HUES64 (cell line): ENCODE measurements at regions not wholly inside any gene's neighbourhood (a gene's known extent, or its start where the extent isn't known, plus 50 kb on each side); places are given as distances from the start of the nearest gene placed in this dataset.

Experiments used
- H3K27ac ChIP-seq: 2 replicates; pipeline ENCODE4 v1.7.0; 2013; ENCODE audit warnings: low read depth, low read length, inconsistent platforms
- H3K27me3 ChIP-seq: 2 replicates; pipeline ENCODE4 v1.6.1; 2013; ENCODE audit warnings: mild to moderate bottlenecking, low read length; ENCODE audit not compliant: insufficient read depth
- H3K36me3 ChIP-seq: 2 replicates; pipeline ENCODE4 v1.6.1; 2013; ENCODE audit warnings: mild to moderate bottlenecking, low read length; ENCODE audit not compliant: insufficient read depth
- H3K4me1 ChIP-seq: 2 replicates; pipeline ENCODE4 v1.6.1; 2013; ENCODE audit warnings: mild to moderate bottlenecking, low read length, moderate library complexity; ENCODE audit not compliant: insufficient read depth
- H3K4me3 ChIP-seq: 2 replicates; pipeline ENCODE4 v1.5.1; 2013; ENCODE audit warnings: mild to moderate bottlenecking, low read length, moderate library complexity
- H3K9ac ChIP-seq: 2 replicates; pipeline ENCODE4 v1.6.1; 2013; ENCODE audit warnings: mild to moderate bottlenecking, low read depth, low read length
- H3K9me3 ChIP-seq: 2 replicates; pipeline ENCODE4 v1.6.1; 2013; ENCODE audit warnings: low read depth, low read length; ENCODE audit not compliant: insufficient read depth
- WGBS: fragments of 150-250, 120-280 bp; methylation state at CpG from one replicate; pipeline ENCODE4 v1.1.7; 2013; ENCODE audit warnings: missing lambda C conversion rate; 5-methylcytosine and 5-hydroxymethylcytosine counted together

DNA sequence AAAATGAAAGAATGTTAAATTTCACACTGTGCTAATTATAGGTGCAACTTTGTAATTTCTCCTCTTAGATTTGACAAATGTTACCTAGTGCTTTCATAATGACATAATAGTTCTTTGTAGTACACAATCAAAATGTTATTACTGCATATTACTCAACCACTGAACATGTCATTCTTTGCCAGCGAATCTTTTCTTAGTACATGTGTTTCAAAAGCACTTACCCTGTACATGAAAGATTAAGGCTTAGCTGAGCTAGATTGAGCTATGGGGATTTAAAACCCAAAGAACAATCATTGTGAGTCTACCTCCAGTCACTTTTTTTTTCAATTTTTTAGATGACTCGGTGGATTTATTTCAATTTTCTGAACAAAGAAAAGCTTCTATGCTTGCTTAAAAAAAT lies 123.5 kb upstream of the FERD3L start:
- 90% methylated on average over 2 of the region's 2 CpGs for WGBS
- H3K9me3 ChIP-seq, result no peaks in the 10 kb centered on the region
- H3K9ac ChIP-seq, result no peak overlapping the region
- no peak overlapping the region for H3K27ac ChIP-seq
- peaks cover 4% of the 10 kb centered on the region; the same call in 1 of the 2 replicates for H3K4me1 ChIP-seq
- no peaks in the 10 kb centered on the region for H3K36me3 ChIP-seq
- H3K4me3 ChIP-seq, result no peak overlapping the region
- no peaks in the 10 kb centered on the region for H3K27me3 ChIP-seq

GRCh38 chr7:19262826-19263225 lies 117.6 kb upstream of the FERD3L start:
- Histone ChIP-seq H3K27ac (no peak overlapping the region), H3K9me3 (no peaks in the 10 kb centered on the region), H3K4me3 (no peak overlapping the region), H3K4me1 (no peaks in the 10 kb centered on the region), H3K9ac (no peak overlapping the region), H3K36me3 (no peaks in the 10 kb centered on the region), H3K27me3 (no peaks in the 10 kb centered on the region)
- 96% methylated on average over 2 of the region's 2 CpGs for WGBS

DNA sequence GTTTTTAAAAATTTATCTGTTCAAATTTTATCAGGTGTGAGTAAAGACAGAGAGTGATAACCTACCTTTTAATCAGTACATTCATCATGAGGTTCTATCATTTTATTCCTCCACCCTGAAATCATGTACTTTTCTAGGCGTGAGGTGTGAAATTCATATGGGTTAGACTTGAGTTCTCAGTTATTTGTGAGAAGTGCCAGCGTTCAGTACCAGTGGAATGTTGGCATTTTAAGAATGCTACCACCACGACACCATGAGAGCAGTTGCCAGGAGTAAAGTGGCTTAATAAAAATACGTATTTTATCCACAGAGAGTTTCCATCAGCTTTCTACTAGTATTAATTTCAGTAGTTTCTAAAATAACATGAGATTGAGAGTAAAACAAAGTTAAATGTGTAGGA lies 104.1 kb upstream of the FERD3L start:
- H3K27ac ChIP-seq, result no peak overlapping the region
- H3K4me1 ChIP-seq, result no peaks in the 10 kb centered on the region
- no peaks in the 10 kb centered on the region for H3K36me3 ChIP-seq
- no peaks in the 10 kb centered on the region for H3K27me3 ChIP-seq
- no peak overlapping the region for H3K4me3 ChIP-seq
- no peaks in the 10 kb centered on the region for H3K9me3 ChIP-seq
- WGBS, result 93% methylated on average over 4 of the region's 4 CpGs
- H3K9ac ChIP-seq, result no peak overlapping the region

DNA sequence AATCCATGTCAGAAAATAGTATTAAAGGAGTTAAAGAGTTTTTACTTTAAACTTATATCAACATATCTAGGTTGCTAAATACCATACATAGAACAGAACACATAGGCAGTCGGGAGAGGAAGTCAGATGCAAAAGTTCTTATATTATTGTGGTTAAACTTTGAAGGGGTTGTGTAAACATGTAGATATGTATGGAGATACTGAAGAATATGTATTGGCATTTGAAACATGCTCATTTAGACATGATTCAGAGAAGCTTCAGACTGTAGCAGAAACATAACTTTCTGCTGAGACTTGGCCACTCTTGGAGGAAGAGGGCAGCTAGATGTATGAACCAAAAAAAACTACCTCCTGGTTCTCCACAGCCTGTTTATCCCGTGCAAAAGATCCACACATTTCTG lies 103.5 kb upstream of the FERD3L start:
- Histone ChIP-seq H3K4me3 (no peak overlapping the region), H3K9ac (no peak overlapping the region), H3K27ac (no peak overlapping the region), H3K9me3 (no peaks in the 10 kb centered on the region), H3K27me3 (no peaks in the 10 kb centered on the region), H3K36me3 (no peaks in the 10 kb centered on the region), H3K4me1 (no peaks in the 10 kb centered on the region)
- 84% methylated on average over 2 of the region's 2 CpGs for WGBS

DNA sequence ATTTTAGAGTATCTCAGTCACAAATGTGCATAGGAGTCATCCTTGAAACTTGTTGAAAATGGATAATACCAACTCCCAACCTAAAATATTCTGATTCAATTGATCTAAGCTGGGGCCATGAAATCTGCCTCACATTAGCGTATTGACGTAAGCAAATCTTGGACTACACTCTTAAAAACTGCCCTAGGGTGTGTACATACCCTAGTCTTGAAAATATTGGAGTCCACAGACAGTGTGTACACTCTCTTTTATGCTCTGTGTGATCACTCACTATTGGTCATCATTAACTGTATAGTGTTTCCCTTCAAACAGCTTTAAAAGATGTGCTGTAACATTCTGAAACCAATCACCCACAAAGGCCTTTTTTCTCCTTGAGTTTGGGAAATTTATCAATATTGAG lies 102.9 kb upstream of the FERD3L start:
- H3K36me3 ChIP-seq, result no peaks in the 10 kb centered on the region
- WGBS, result 98% methylated on average over 2 of the region's 2 CpGs

GRCh38 chr7:19247017-19247416 lies 101.8 kb upstream of the FERD3L start:
- Histone ChIP-seq H3K36me3 (no peaks in the 10 kb centered on the region), H3K9ac (no peak overlapping the region), H3K4me3 (no peak overlapping the region), H3K27ac (no peak overlapping the region), H3K4me1 (no peaks in the 10 kb centered on the region), H3K27me3 (no peaks in the 10 kb centered on the region), H3K9me3 (no peaks in the 10 kb centered on the region)
- WGBS, result 94% methylated on average over 1 of the region's 1 CpG

More for the DNA sequence above, 102.9 kb upstream of the FERD3L start:
- Histone ChIP-seq H3K27ac (no peak overlapping the region), H3K9me3 (no peaks in the 10 kb centered on the region), H3K4me3 (no peak overlapping the region), H3K27me3 (no peaks in the 10 kb centered on the region), H3K4me1 (no peaks in the 10 kb centered on the region), H3K9ac (no peak overlapping the region)

- Histone ChIP-seq H3K9ac (no peak overlapping the region), H3K27me3 (no peaks in the 10 kb centered on the region)
- 87% methylated on average over 2 of the region's 2 CpGs for WGBS
These were observed 97.0 kb upstream of the FERD3L start for GRCh38 chr7:19242246-19242645.

DNA sequence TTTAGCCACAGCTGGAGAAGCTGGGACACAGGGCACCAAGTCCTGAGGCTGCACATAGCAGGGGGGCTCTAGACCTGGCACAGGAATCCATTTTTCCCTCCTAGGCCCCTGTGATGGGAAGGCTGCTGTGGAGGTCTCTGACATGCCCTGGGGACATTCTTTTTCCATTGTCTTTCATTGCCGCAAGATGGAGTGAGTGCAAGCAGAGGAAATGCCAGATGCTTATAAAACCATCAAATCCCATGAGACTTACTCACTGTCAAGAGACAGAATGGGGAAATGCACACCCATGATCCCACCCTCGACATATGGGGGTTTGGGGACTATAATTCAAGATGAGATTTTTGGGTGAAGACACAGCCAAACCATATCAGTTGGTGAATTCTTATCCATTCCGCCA lies 94.7 kb upstream of the FERD3L start:
- no peak overlapping the region for H3K27ac ChIP-seq
- H3K27me3 ChIP-seq, result no peaks in the 10 kb centered on the region
- no peaks in the 10 kb centered on the region for H3K36me3 ChIP-seq
- H3K9me3 ChIP-seq, result no peaks in the 10 kb centered on the region
- 100% methylated on average over 3 of the region's 3 CpGs for WGBS
- no peak overlapping the region for H3K9ac ChIP-seq
- H3K4me1 ChIP-seq, result no peaks in the 10 kb centered on the region
- H3K4me3 ChIP-seq, result no peak overlapping the region

More at GRCh38 chr7:19242246-19242645, 97.0 kb upstream of the FERD3L start:
- Histone ChIP-seq H3K27ac (no peak overlapping the region), H3K9me3 (no peaks in the 10 kb centered on the region), H3K4me1 (no peaks in the 10 kb centered on the region), H3K36me3 (no peaks in the 10 kb centered on the region), H3K4me3 (no peak overlapping the region)

- no peaks in the 10 kb centered on the region for H3K9me3 ChIP-seq
- H3K4me1 ChIP-seq, result no peaks in the 10 kb centered on the region
- no peak overlapping the region for H3K9ac ChIP-seq
- H3K4me3 ChIP-seq, result no peak overlapping the region
- no peak overlapping the region for H3K27ac ChIP-seq
- H3K36me3 ChIP-seq, result no peaks in the 10 kb centered on the region
- WGBS, result 95% methylated on average over 3 of the region's 5 CpGs
- H3K27me3 ChIP-seq, result no peaks in the 10 kb centered on the region
These were observed 90.5 kb upstream of the FERD3L start for GRCh38 chr7:19235680-19236079.

- no peak overlapping the region for H3K4me3 ChIP-seq
- H3K9ac ChIP-seq, result no peak overlapping the region
- 100% methylated on average over 1 of the region's 2 CpGs for WGBS
- no peaks in the 10 kb centered on the region for H3K27me3 ChIP-seq
- no peaks in the 10 kb centered on the region for H3K9me3 ChIP-seq
- no peaks in the 10 kb centered on the region for H3K4me1 ChIP-seq
- no peaks in the 10 kb centered on the region for H3K36me3 ChIP-seq
- no peak overlapping the region for H3K27ac ChIP-seq
These were observed 79.7 kb upstream of the FERD3L start for GRCh38 chr7:19224951-19225350.

DNA sequence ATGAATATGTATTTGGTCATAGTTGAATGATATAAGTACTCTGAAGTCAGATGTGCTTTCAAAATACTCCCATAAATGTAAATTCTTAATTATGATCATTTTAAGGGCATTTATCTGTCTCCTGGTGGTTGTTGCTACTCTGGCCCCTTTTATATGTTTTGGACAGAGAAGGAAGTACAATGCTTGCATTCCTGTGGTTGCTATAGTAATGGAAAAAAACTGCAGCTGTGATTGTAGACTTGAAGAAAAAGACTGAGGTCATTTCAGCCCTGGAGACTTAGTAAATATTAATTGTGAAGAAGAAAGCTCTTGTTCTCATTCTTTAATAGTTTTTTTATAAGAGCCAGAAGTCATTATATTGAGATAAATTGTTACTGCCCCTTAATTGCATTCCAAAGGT lies 70.2 kb upstream of the FERD3L start:
- Histone ChIP-seq H3K27ac (no peak overlapping the region), H3K9me3 (no peaks in the 10 kb centered on the region), H3K27me3 (no peaks in the 10 kb centered on the region), H3K4me3 (no peak overlapping the region), H3K4me1 (no peaks in the 10 kb centered on the region), H3K9ac (no peak overlapping the region), H3K36me3 (no peaks in the 10 kb centered on the region)

DNA sequence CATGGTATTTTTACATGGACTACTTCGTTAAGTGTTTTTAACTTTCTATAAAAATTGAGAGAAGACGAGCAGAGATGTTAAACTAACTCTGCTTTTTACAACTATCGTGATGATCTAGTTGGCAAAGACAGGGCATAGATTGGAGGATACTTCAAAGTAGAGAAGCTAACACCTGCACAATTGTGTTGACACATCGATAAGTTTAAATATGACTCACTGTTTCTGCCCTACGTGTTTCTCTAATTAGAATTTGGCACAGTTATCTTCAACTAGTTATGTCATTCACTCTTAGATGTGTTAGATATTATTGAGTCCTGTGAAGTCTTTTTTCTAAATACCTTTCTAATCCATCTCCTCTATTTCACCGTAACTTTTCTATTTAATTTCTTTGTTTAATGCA lies 68.5 kb upstream of the FERD3L start:
- Histone ChIP-seq H3K9ac (no peak overlapping the region), H3K27me3 (no peaks in the 10 kb centered on the region), H3K9me3 (no peaks in the 10 kb centered on the region), H3K4me1 (no peaks in the 10 kb centered on the region), H3K27ac (no peak overlapping the region), H3K4me3 (no peak overlapping the region), H3K36me3 (no peaks in the 10 kb centered on the region)
- 85% methylated on average over 6 of the region's 6 CpGs for WGBS
